ENCODE measurements at regions not wholly inside any gene's neighbourhood (a gene's known extent, or its start where the extent isn't known, plus 50 kb on each side); places are given as distances from the start of the nearest gene placed in this dataset.
"Not testable (repeated sequence)": the region's sequence is repeated elsewhere in the genome, so short reads cannot be mapped to it uniquely, and the experiment has no call there.

DNA sequence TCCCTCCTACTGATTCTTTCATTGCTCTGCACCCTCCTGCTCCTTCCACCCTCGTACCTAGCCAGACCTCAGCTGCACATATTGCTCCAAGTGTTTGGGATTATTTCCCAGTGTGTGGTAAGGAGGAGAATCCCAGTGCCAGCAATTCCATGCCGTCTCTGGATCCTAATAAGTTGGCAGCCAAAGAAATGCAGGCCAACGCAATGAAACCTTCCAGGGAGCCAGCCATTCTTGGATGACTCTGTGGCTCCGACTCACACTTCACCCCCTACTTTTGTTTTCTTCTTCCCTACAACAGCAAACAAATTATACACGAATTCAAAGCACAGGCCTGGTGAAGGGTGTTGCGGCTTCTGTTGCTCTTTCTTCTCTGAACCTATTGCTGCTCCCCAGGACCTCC, 82.5 kb upstream of the SLC1A3 start:
- DNase-seq: no peak

- DNase-seq: no peak
Observed at GRCh38 chr5:36526537-36526936, 79.9 kb upstream of the SLC1A3 start.

GRCh38 chr5:36528588-36528987, 77.8 kb upstream of the SLC1A3 start:
- DNase-seq: no peak

- DNase-seq: no peak
Observed at GRCh38 chr5:36529142-36529541, 77.3 kb upstream of the SLC1A3 start.

GRCh38 chr5:36530215-36530614, 76.2 kb upstream of the SLC1A3 start:
- peak in 1 of 3 donors; percentile 11 for DNase-seq

GRCh38 chr5:36531401-36531800, 75.0 kb upstream of the SLC1A3 start:
- no peak for DNase-seq

- DNase-seq: no peak
Observed at GRCh38 chr5:36535378-36535777, 71.0 kb upstream of the SLC1A3 start.

GRCh38 chr5:36535859-36536615, 70.4 kb upstream of the SLC1A3 start:
- peak in 1 of 3 donors; percentile 13 for DNase-seq

GRCh38 chr5:36536616-36537005, 69.8 kb upstream of the SLC1A3 start:
- peak in 1 of 3 donors; percentile 61 for DNase-seq

GRCh38 chr5:36537724-36538123, 68.7 kb upstream of the SLC1A3 start:
- DNase-seq: no peak

DNA sequence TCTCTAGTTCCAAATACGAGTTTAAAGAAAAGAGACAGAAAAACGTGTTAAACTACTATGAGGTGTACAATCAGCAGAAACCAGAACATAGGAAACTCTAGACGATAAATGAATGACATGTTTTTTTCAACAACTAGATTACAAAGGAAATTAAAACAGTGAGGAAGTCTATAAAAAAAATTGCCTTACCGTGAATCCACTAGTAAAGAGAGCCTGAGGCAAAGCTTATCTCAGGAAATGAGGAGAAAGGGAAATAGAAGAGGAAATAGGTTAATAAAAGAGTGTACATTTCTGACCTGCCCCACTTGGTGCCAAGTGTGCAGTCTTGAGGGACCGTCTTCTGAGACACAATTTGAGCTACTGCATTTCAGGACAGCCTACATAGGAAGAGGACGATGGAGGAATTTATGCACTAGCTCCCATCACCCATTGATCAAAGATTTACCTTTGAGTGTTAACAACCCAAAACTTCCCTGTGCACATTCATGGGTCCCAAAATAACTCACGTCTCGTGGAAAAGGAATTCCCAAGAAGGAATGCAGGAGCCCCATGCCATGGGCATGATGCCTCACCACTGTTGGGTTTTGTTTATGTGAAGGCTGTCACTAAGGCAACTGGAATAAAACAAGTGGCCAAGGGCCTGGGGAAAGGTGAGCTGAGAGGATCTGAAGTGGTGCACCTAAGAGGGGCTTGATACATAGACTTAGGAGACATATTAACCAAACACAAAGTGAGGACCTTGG, 53.6 kb upstream of the SLC1A3 start:
- DNase-seq: no peak

GRCh38 chr5:36555035-36555434, 51.4 kb upstream of the SLC1A3 start:
- DNase-seq: not testable (repeated sequence)

Measured in muscle of back (tissue), 3 donors.